ENCODE measurements at regions not wholly inside any gene's neighbourhood (a gene's known extent, or its start where the extent isn't known, plus 50 kb on each side); places are given as distances from the start of the nearest gene placed in this dataset.

GRCh38 chr13:18961383-18962117 is 220.1 kb downstream of the TUBA3C start:
- H3K4me1 ChIP-seq (ENCODE audit: insufficient read depth, low read length, severe bottlenecking) = no peaks in the 10 kb centered on the region
- no peak overlapping the region for H3K4me2 ChIP-seq (ENCODE audit: low read length)
- H3K79me2 ChIP-seq (ENCODE audit: insufficient read depth, low read length) = no peaks in the 10 kb centered on the region
- no peaks in the 10 kb centered on the region for H3K27me3 ChIP-seq (ENCODE audit: insufficient read depth, low read length)
- no peak overlapping the region for H3K27ac ChIP-seq (ENCODE audit: low read depth, low read length, poor library complexity, severe bottlenecking)
- H3K36me3 ChIP-seq (ENCODE audit: insufficient read depth, low read length) = no peaks in the 10 kb centered on the region
- no peaks in the 10 kb centered on the region for H3F3A ChIP-seq (ENCODE audit: insufficient read depth, low read length)
- H3K9ac ChIP-seq (ENCODE audit: low read length) = no peak overlapping the region
- no peaks in the 10 kb centered on the region for H3K9me2 ChIP-seq (ENCODE audit: low read depth, low read length)
- H2AFZ ChIP-seq (ENCODE audit: low read length) = no peak overlapping the region
- H3K4me3 ChIP-seq (ENCODE audit: low read depth, low read length, poor library complexity, severe bottlenecking) = no peak overlapping the region
- H4K20me1 ChIP-seq (ENCODE audit: insufficient read depth, low read length) = no peaks in the 10 kb centered on the region
- H3K9me3 ChIP-seq (ENCODE audit: low read length) = no peaks in the 10 kb centered on the region
- TF ChIP-seq CTCF (IDR thresholded peaks at IDR 0.05; ENCODE audit: low read length) = no peak
- no peak for TF ChIP-seq EZH2 (IDR thresholded peaks at IDR 0.05; ENCODE audit: borderline replicate concordance, low read length)

- H2AFZ ChIP-seq (ENCODE audit: low read length) = no peak overlapping the region
- no peak overlapping the region for H3K4me2 ChIP-seq (ENCODE audit: low read length)
- no peaks in the 10 kb centered on the region for H3K9me3 ChIP-seq (ENCODE audit: low read length)
- H3K9me2 ChIP-seq (ENCODE audit: low read depth, low read length) = no peaks in the 10 kb centered on the region
- no peak overlapping the region for H3K9ac ChIP-seq (ENCODE audit: low read length)
- no peaks in the 10 kb centered on the region for H3K79me2 ChIP-seq (ENCODE audit: insufficient read depth, low read length)
- no peaks in the 10 kb centered on the region for H3F3A ChIP-seq (ENCODE audit: insufficient read depth, low read length)
- H3K4me1 ChIP-seq (ENCODE audit: insufficient read depth, low read length, severe bottlenecking) = no peaks in the 10 kb centered on the region
- no peak overlapping the region for H3K27ac ChIP-seq (ENCODE audit: low read depth, low read length, poor library complexity, severe bottlenecking)
- no peak overlapping the region for H3K4me3 ChIP-seq (ENCODE audit: low read depth, low read length, poor library complexity, severe bottlenecking)
- TF ChIP-seq CTCF (IDR thresholded peaks at IDR 0.05; ENCODE audit: low read length) = no peak
- TF ChIP-seq EZH2 (IDR thresholded peaks at IDR 0.05; ENCODE audit: borderline replicate concordance, low read length) = no peak
- H4K20me1 ChIP-seq (ENCODE audit: insufficient read depth, low read length) = no peaks in the 10 kb centered on the region
- no peaks in the 10 kb centered on the region for H3K27me3 ChIP-seq (ENCODE audit: insufficient read depth, low read length)
- no peaks in the 10 kb centered on the region for H3K36me3 ChIP-seq (ENCODE audit: insufficient read depth, low read length)
Measured at GRCh38 chr13:18960637-18961227, 220.9 kb downstream of the TUBA3C start.

- H3K4me2 ChIP-seq (ENCODE audit: low read length) = no peak overlapping the region
- H2AFZ ChIP-seq (ENCODE audit: low read length) = no peak overlapping the region
- H3K79me2 ChIP-seq (ENCODE audit: insufficient read depth, low read length) = no peaks in the 10 kb centered on the region
- H3K27me3 ChIP-seq (ENCODE audit: insufficient read depth, low read length) = no peaks in the 10 kb centered on the region
- no peaks in the 10 kb centered on the region for H3K36me3 ChIP-seq (ENCODE audit: insufficient read depth, low read length)
- no peaks in the 10 kb centered on the region for H3K4me1 ChIP-seq (ENCODE audit: insufficient read depth, low read length, severe bottlenecking)
- H3K9me3 ChIP-seq (ENCODE audit: low read length) = no peaks in the 10 kb centered on the region
- no peak overlapping the region for H3K9ac ChIP-seq (ENCODE audit: low read length)
- H4K20me1 ChIP-seq (ENCODE audit: insufficient read depth, low read length) = no peaks in the 10 kb centered on the region
- H3K27ac ChIP-seq (ENCODE audit: low read depth, low read length, poor library complexity, severe bottlenecking) = no peak overlapping the region
- H3F3A ChIP-seq (ENCODE audit: insufficient read depth, low read length) = no peaks in the 10 kb centered on the region
- no peak overlapping the region for H3K4me3 ChIP-seq (ENCODE audit: low read depth, low read length, poor library complexity, severe bottlenecking)
- H3K9me2 ChIP-seq (ENCODE audit: low read depth, low read length) = no peaks in the 10 kb centered on the region
- TF ChIP-seq EZH2 (IDR thresholded peaks at IDR 0.05; ENCODE audit: borderline replicate concordance, low read length) = no peak
- no peak for TF ChIP-seq CTCF (IDR thresholded peaks at IDR 0.05; ENCODE audit: low read length)
Measured at GRCh38 chr13:18959996-18960395, 221.6 kb downstream of the TUBA3C start.
